HEK293T (cell line): ENCODE measurements at regions not wholly inside any gene's neighbourhood (a gene's known extent, or its start where the extent isn't known, plus 50 kb on each side); places are given as distances from the start of the nearest gene placed in this dataset.

Source experiments
- BHLHE40 ChIP-seq: fragments of 450-650 bp; IDR thresholded peaks from 2 replicates; pipeline ENCODE4 v1.6.1; 2016; ENCODE audit warnings: mild to moderate bottlenecking, moderate library complexity, borderline replicate concordance
- FOXM1 ChIP-seq: fragments of 450-650 bp; IDR thresholded peaks from 2 replicates; pipeline ENCODE4 v1.6.1; 2017; ENCODE audit warnings: mild to moderate bottlenecking, borderline replicate concordance
- L3MBTL2 ChIP-seq: fragments of 450-650 bp; conservative IDR thresholded peaks from 2 replicates; pipeline ENCODE4 v1.6.1; 2016; ENCODE audit warnings: mild to moderate bottlenecking
- SP1 ChIP-seq: fragments of 450-650 bp; IDR thresholded peaks from 2 replicates; pipeline ENCODE4 v1.6.1; 2017
- TF ChIP-seq, protein P1 (sequence below): fragments of 450-650 bp; IDR thresholded peaks from 2 replicates; pipeline ENCODE4 v1.6.1; 2016

DNA sequence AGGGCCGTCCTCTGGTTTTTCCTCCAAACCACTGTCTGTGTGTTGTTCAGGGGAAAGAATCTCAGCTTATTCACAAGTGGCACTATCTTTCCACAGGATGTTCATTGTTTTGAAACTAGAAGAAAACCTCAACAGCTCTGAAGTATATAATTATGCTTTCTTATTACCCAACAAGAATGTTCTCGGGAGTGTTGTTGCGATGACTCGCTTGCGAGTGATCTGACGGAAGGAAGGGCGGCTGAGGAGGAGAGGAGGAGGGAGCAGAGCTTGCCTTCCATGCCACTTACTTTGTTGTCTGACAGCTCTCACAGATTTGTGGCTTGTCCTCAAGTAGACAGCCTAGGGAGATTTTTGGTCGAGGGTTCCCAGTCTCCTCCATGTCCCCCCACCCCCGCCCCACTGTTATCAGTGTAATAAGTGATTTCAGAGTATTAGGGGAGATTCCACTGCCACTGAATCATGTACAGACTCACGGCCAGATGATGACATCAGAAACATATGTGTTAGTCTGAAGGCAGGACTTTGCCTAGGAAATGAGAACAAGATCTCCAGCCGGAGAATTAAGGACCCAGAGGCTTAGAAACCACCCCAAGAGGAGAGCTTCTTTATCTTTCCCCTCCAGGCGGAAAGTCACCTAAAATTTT, 80.7 kb upstream of the CCN6 start:
- TF ChIP-seq SP1 (no peak), FOXM1 (no peak), BHLHE40 (no peak), L3MBTL2 (no peak)
- TF ChIP-seq, protein P1, sequence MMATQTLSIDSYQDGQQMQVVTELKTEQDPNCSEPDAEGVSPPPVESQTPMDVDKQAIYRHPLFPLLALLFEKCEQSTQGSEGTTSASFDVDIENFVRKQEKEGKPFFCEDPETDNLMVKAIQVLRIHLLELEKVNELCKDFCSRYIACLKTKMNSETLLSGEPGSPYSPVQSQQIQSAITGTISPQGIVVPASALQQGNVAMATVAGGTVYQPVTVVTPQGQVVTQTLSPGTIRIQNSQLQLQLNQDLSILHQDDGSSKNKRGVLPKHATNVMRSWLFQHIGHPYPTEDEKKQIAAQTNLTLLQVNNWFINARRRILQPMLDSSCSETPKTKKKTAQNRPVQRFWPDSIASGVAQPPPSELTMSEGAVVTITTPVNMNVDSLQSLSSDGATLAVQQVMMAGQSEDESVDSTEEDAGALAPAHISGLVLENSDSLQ, result no peak
